ENCODE measurements at regions not wholly inside any gene's neighbourhood (a gene's known extent, or its start where the extent isn't known, plus 50 kb on each side); places are given as distances from the start of the nearest gene placed in this dataset.

- no peaks in the 10 kb centered on the region for H3K36me3 Mint-ChIP-seq (ENCODE audit: low read depth)
- no peaks in the 10 kb centered on the region for H3K9me3 Mint-ChIP-seq
- peaks cover 33% of the 10 kb centered on the region for H3K4me1 Mint-ChIP-seq (ENCODE audit: low read depth)
- no peak overlapping the region for H3K4me3 Mint-ChIP-seq
- H3K27me3 Mint-ChIP-seq = no peaks in the 10 kb centered on the region
- intact Hi-C loops (cut with micrococcal nuclease) = no loop called here
- H3K27ac Mint-ChIP-seq = no peak overlapping the region
Measured at GRCh38 chr9:89958086-89958485, 353.3 kb downstream of the GADD45G start.

GRCh38 chr9:89961616-89962341 is 357.0 kb downstream of the GADD45G start:
- intact Hi-C loops (cut with micrococcal nuclease) = no loop called here
- Mint-ChIP-seq H3K4me3 (peak overlapping the region; percentile 20), H3K36me3 (ENCODE audit: low read depth) (no peaks in the 10 kb centered on the region), H3K9me3 (no peaks in the 10 kb centered on the region), H3K4me1 (ENCODE audit: low read depth) (peaks cover 29% of the 10 kb centered on the region), H3K27ac (peak overlapping the region; percentile 24), H3K27me3 (no peaks in the 10 kb centered on the region)

GRCh38 chr9:89963280-89963679 is 358.5 kb downstream of the GADD45G start:
- intact Hi-C loops (cut with micrococcal nuclease) = no loop called here

GRCh38 chr9:89967527-89967926 is 362.7 kb downstream of the GADD45G start:
- Mint-ChIP-seq H3K36me3 (ENCODE audit: low read depth) (no peaks in the 10 kb centered on the region), H3K27ac (no peak overlapping the region), H3K27me3 (no peaks in the 10 kb centered on the region), H3K4me3 (no peak overlapping the region), H3K9me3 (no peaks in the 10 kb centered on the region), H3K4me1 (ENCODE audit: low read depth) (peaks cover 12% of the 10 kb centered on the region)
- intact Hi-C loops (cut with micrococcal nuclease) = no loop called here

More at GRCh38 chr9:89963280-89963679, 358.5 kb downstream of the GADD45G start:
- H3K27ac Mint-ChIP-seq = no peak overlapping the region
- no peak overlapping the region for H3K4me3 Mint-ChIP-seq
- H3K4me1 Mint-ChIP-seq (ENCODE audit: low read depth) = peaks cover 29% of the 10 kb centered on the region
- no peaks in the 10 kb centered on the region for H3K9me3 Mint-ChIP-seq
- no peaks in the 10 kb centered on the region for H3K27me3 Mint-ChIP-seq
- no peaks in the 10 kb centered on the region for H3K36me3 Mint-ChIP-seq (ENCODE audit: low read depth)

GRCh38 chr9:89969156-89969675 is 364.4 kb downstream of the GADD45G start:
- H3K27ac Mint-ChIP-seq = no peak overlapping the region

GRCh38 chr9:89969881-89970639 is 365.2 kb downstream of the GADD45G start:
- Mint-ChIP-seq H3K27ac (no peak overlapping the region), H3K9me3 (no peaks in the 10 kb centered on the region), H3K4me1 (ENCODE audit: low read depth) (peaks cover 6% of the 10 kb centered on the region), H3K36me3 (ENCODE audit: low read depth) (no peaks in the 10 kb centered on the region), H3K4me3 (no peak overlapping the region), H3K27me3 (no peaks in the 10 kb centered on the region)
- intact Hi-C loops (cut with micrococcal nuclease) = no loop called here

More at GRCh38 chr9:89969156-89969675, 364.4 kb downstream of the GADD45G start:
- Mint-ChIP-seq H3K9me3 (no peaks in the 10 kb centered on the region), H3K36me3 (ENCODE audit: low read depth) (no peaks in the 10 kb centered on the region), H3K27me3 (no peaks in the 10 kb centered on the region), H3K4me3 (no peak overlapping the region), H3K4me1 (ENCODE audit: low read depth) (peaks cover 3% of the 10 kb centered on the region)
- intact Hi-C loops (cut with micrococcal nuclease) = no loop called here

GRCh38 chr9:89970701-89971100 is 365.9 kb downstream of the GADD45G start:
- no peaks in the 10 kb centered on the region for H3K27me3 Mint-ChIP-seq
- no peak overlapping the region for H3K27ac Mint-ChIP-seq
- H3K4me3 Mint-ChIP-seq = no peak overlapping the region
- intact Hi-C loops (cut with micrococcal nuclease) = no loop called here
- no peaks in the 10 kb centered on the region for H3K36me3 Mint-ChIP-seq (ENCODE audit: low read depth)
- H3K4me1 Mint-ChIP-seq (ENCODE audit: low read depth) = peaks cover 6% of the 10 kb centered on the region
- no peaks in the 10 kb centered on the region for H3K9me3 Mint-ChIP-seq

GRCh38 chr9:89972535-89972934 is 367.7 kb downstream of the GADD45G start:
- no peak overlapping the region for H3K4me3 Mint-ChIP-seq
- H3K36me3 Mint-ChIP-seq (ENCODE audit: low read depth) = no peaks in the 10 kb centered on the region
- intact Hi-C loops (cut with micrococcal nuclease) = no loop called here

GRCh38 chr9:89974582-89974981 is 369.8 kb downstream of the GADD45G start:
- intact Hi-C loops (cut with micrococcal nuclease) = no loop called here
- H3K27me3 Mint-ChIP-seq = peaks cover 2% of the 10 kb centered on the region
- no peaks in the 10 kb centered on the region for H3K36me3 Mint-ChIP-seq (ENCODE audit: low read depth)
- H3K4me1 Mint-ChIP-seq (ENCODE audit: low read depth) = peaks cover 23% of the 10 kb centered on the region
- H3K4me3 Mint-ChIP-seq = no peak overlapping the region
- no peaks in the 10 kb centered on the region for H3K9me3 Mint-ChIP-seq
- H3K27ac Mint-ChIP-seq = no peak overlapping the region

More at GRCh38 chr9:89972535-89972934, 367.7 kb downstream of the GADD45G start:
- Mint-ChIP-seq H3K9me3 (no peaks in the 10 kb centered on the region), H3K4me1 (ENCODE audit: low read depth) (peaks cover 6% of the 10 kb centered on the region), H3K27me3 (no peaks in the 10 kb centered on the region), H3K27ac (no peak overlapping the region)

GRCh38 chr9:89975024-89975423 is 370.2 kb downstream of the GADD45G start:
- H3K27me3 Mint-ChIP-seq = peaks cover 2% of the 10 kb centered on the region
- no peaks in the 10 kb centered on the region for H3K36me3 Mint-ChIP-seq (ENCODE audit: low read depth)
- H3K4me1 Mint-ChIP-seq (ENCODE audit: low read depth) = peaks cover 24% of the 10 kb centered on the region
- intact Hi-C loops (cut with micrococcal nuclease) = no loop called here
- H3K9me3 Mint-ChIP-seq = no peaks in the 10 kb centered on the region
- H3K27ac Mint-ChIP-seq = no peak overlapping the region
- H3K4me3 Mint-ChIP-seq = no peak overlapping the region

GRCh38 chr9:89975630-89976029 is 370.8 kb downstream of the GADD45G start:
- intact Hi-C loops (cut with micrococcal nuclease) = no loop called here
- no peaks in the 10 kb centered on the region for H3K36me3 Mint-ChIP-seq (ENCODE audit: low read depth)
- H3K27me3 Mint-ChIP-seq = peaks cover 2% of the 10 kb centered on the region
- no peak overlapping the region for H3K27ac Mint-ChIP-seq
- peaks cover 24% of the 10 kb centered on the region for H3K4me1 Mint-ChIP-seq (ENCODE audit: low read depth)
- no peak overlapping the region for H3K4me3 Mint-ChIP-seq
- H3K9me3 Mint-ChIP-seq = no peaks in the 10 kb centered on the region

- H3K36me3 Mint-ChIP-seq (ENCODE audit: low read depth) = no peaks in the 10 kb centered on the region
- no peak overlapping the region for H3K4me3 Mint-ChIP-seq
- H3K9me3 Mint-ChIP-seq = peaks cover 6% of the 10 kb centered on the region
- intact Hi-C loops (cut with micrococcal nuclease) = no loop called here
- H3K4me1 Mint-ChIP-seq (ENCODE audit: low read depth) = peaks cover 24% of the 10 kb centered on the region
- H3K27me3 Mint-ChIP-seq = peaks cover 2% of the 10 kb centered on the region
- H3K27ac Mint-ChIP-seq = no peak overlapping the region
Measured at GRCh38 chr9:89978185-89978584, 373.4 kb downstream of the GADD45G start.

- intact Hi-C loops (cut with micrococcal nuclease) = no loop called here
- Mint-ChIP-seq H3K27me3 (peaks cover 2% of the 10 kb centered on the region), H3K27ac (no peak overlapping the region), H3K9me3 (peaks cover 16% of the 10 kb centered on the region), H3K4me1 (ENCODE audit: low read depth) (peaks cover 29% of the 10 kb centered on the region), H3K36me3 (ENCODE audit: low read depth) (peaks cover 4% of the 10 kb centered on the region), H3K4me3 (no peak overlapping the region)
Measured at GRCh38 chr9:89980600-89980999, 375.8 kb downstream of the GADD45G start.

- no peak overlapping the region for H3K4me3 Mint-ChIP-seq
- peaks cover 4% of the 10 kb centered on the region for H3K36me3 Mint-ChIP-seq (ENCODE audit: low read depth)
- H3K9me3 Mint-ChIP-seq = peaks cover 16% of the 10 kb centered on the region
- H3K27ac Mint-ChIP-seq = no peak overlapping the region
- peaks cover 2% of the 10 kb centered on the region for H3K27me3 Mint-ChIP-seq
- intact Hi-C loops (cut with micrococcal nuclease) = no loop called here
- peaks cover 29% of the 10 kb centered on the region for H3K4me1 Mint-ChIP-seq (ENCODE audit: low read depth)
Measured at GRCh38 chr9:89982016-89982415, 377.2 kb downstream of the GADD45G start.

Measured in dendritic cell treated with granulocyte-macrophage colony-stimulating factor and Interleukin-4, amounts not matched to agents 40 ng/mL and 50 ng/mL, for 4 days (primary cell).